ENCODE measurements at regions not wholly inside any gene's neighbourhood (a gene's known extent, or its start where the extent isn't known, plus 50 kb on each side); places are given as distances from the start of the nearest gene placed in this dataset.

- WGBS: 58% methylated on average over 3 of the region's 3 CpGs
- no peak for DNase-seq (ENCODE audit: low spot score)
These were observed 279.6 kb upstream of the PITX2 start for GRCh38 chr4:110902500-110902899.

More at GRCh38 chr4:110902500-110902899, 279.6 kb upstream of the PITX2 start:
- Histone ChIP-seq H3K27ac (ENCODE audit: low read depth in 1 of 2, low read length in 2 of 2) (no peak overlapping the region), H3K27me3 (ENCODE audit: control insufficient read depth in 4 of 4, insufficient read depth in 4 of 4, low read length in 3 of 4) (peaks cover 0 to 8% (median 0%) of the 10 kb centered on the region in 4 donors), H3K4me3 (ENCODE audit: low read depth in 1 of 3, low read length in 3 of 3) (no peak overlapping the region), H3K4me1 (ENCODE audit: control insufficient read depth in 4 of 4, insufficient read depth in 4 of 4, low read length in 3 of 4) (no peaks in the 10 kb centered on the region), H3K9ac (ENCODE audit: low read depth in 1 of 2, low read length in 2 of 2) (no peak overlapping the region), H3K9me3 (ENCODE audit: control insufficient read depth in 4 of 4, low read length in 3 of 4) (no peaks in the 10 kb centered on the region), H3K36me3 (ENCODE audit: control insufficient read depth in 4 of 4, insufficient read depth in 3 of 4, low read depth in 1 of 4, low read length in 3 of 4) (no peaks in the 10 kb centered on the region)
- TF ChIP-seq, protein P1, sequence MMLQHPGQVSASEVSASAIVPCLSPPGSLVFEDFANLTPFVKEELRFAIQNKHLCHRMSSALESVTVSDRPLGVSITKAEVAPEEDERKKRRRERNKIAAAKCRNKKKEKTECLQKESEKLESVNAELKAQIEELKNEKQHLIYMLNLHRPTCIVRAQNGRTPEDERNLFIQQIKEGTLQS (IDR thresholded peaks at IDR 0.05): no peak
- TF ChIP-seq, protein P2, sequence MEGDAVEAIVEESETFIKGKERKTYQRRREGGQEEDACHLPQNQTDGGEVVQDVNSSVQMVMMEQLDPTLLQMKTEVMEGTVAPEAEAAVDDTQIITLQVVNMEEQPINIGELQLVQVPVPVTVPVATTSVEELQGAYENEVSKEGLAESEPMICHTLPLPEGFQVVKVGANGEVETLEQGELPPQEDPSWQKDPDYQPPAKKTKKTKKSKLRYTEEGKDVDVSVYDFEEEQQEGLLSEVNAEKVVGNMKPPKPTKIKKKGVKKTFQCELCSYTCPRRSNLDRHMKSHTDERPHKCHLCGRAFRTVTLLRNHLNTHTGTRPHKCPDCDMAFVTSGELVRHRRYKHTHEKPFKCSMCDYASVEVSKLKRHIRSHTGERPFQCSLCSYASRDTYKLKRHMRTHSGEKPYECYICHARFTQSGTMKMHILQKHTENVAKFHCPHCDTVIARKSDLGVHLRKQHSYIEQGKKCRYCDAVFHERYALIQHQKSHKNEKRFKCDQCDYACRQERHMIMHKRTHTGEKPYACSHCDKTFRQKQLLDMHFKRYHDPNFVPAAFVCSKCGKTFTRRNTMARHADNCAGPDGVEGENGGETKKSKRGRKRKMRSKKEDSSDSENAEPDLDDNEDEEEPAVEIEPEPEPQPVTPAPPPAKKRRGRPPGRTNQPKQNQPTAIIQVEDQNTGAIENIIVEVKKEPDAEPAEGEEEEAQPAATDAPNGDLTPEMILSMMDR (IDR thresholded peaks at IDR 0.05; ENCODE audit: low read depth, low read length, missing input control): no peak
- TF ChIP-seq HNF4A (conservative IDR thresholded peaks at IDR 0.05) (no peak), SP1 (IDR thresholded peaks at IDR 0.05) (no peak), JUND (IDR thresholded peaks at IDR 0.05) (no peak), GABPA (IDR thresholded peaks at IDR 0.05 in 1 of 2, conservative IDR thresholded peaks at IDR 0.05 in 1 of 2) (no peak), FOXA2 (IDR thresholded peaks at IDR 0.05) (no peak), ZBTB33 (IDR thresholded peaks at IDR 0.05) (no peak), FOXA1 (IDR thresholded peaks at IDR 0.05) (no peak), RAD21 (IDR thresholded peaks at IDR 0.05) (no peak), YY1 (IDR thresholded peaks at IDR 0.05) (no peak), TAF1 (conservative IDR thresholded peaks at IDR 0.05) (no peak), NR2F2 (IDR thresholded peaks at IDR 0.05) (no peak), EGR1 (IDR thresholded peaks at IDR 0.05; ENCODE audit: low read depth in 2 of 2) (no peak), RXRA (IDR thresholded peaks at IDR 0.05) (no peak), HNF4G (IDR thresholded peaks at IDR 0.05) (no peak)
- TF ChIP-seq, protein P3, sequence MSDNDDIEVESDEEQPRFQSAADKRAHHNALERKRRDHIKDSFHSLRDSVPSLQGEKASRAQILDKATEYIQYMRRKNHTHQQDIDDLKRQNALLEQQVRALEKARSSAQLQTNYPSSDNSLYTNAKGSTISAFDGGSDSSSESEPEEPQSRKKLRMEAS (IDR thresholded peaks at IDR 0.05): no peak
- TF ChIP-seq, protein P4, sequence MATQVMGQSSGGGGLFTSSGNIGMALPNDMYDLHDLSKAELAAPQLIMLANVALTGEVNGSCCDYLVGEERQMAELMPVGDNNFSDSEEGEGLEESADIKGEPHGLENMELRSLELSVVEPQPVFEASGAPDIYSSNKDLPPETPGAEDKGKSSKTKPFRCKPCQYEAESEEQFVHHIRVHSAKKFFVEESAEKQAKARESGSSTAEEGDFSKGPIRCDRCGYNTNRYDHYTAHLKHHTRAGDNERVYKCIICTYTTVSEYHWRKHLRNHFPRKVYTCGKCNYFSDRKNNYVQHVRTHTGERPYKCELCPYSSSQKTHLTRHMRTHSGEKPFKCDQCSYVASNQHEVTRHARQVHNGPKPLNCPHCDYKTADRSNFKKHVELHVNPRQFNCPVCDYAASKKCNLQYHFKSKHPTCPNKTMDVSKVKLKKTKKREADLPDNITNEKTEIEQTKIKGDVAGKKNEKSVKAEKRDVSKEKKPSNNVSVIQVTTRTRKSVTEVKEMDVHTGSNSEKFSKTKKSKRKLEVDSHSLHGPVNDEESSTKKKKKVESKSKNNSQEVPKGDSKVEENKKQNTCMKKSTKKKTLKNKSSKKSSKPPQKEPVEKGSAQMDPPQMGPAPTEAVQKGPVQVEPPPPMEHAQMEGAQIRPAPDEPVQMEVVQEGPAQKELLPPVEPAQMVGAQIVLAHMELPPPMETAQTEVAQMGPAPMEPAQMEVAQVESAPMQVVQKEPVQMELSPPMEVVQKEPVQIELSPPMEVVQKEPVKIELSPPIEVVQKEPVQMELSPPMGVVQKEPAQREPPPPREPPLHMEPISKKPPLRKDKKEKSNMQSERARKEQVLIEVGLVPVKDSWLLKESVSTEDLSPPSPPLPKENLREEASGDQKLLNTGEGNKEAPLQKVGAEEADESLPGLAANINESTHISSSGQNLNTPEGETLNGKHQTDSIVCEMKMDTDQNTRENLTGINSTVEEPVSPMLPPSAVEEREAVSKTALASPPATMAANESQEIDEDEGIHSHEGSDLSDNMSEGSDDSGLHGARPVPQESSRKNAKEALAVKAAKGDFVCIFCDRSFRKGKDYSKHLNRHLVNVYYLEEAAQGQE (IDR thresholded peaks at IDR 0.05): no peak

Measured in liver (tissue), 8 donors.